GM12878 (cell line): ENCODE measurements at regions not wholly inside any gene's neighbourhood (a gene's known extent, or its start where the extent isn't known, plus 50 kb on each side); places are given as distances from the start of the nearest gene placed in this dataset.

Source experiments
- ATAC-seq: fragments of 200-7000 bp; cut with Tn5 transposase; 3 replicates; pipeline ENCODE4 v1.9.1; 2020; ENCODE audit warnings: mild to moderate bottlenecking, moderate library complexity
- BruUV-seq: library from RNA; stranded (reverse); fragments of 400-500 nt; replicated peaks from 2 replicates; lab custom pipeline; 2021; lab: Mats Ljungman, UMichigan
- CTCF ChIA-PET: fragments of 300-600 bp; sonication (Branson Sonifier 250); formaldehyde crosslinking; extraction: SDS; loops from one replicate; lab custom pipeline; 2021; ENCODE audit warnings: inconsistent platforms; lab: Yijun Ruan, JAX
- POLR2A ChIA-PET: fragments of 350-600 bp; formaldehyde crosslinking; extraction: SDS; loops from one replicate; lab custom pipeline; 2021; ENCODE audit warnings: inconsistent platforms; lab: Charles Lee
- RAD21 ChIA-PET: fragments of 300-600 bp; sonication (Branson Sonifier 250); formaldehyde crosslinking; loops from one replicate; lab custom pipeline; 2023; ENCODE audit warnings: antibody characterized with exemption; ENCODE audit not compliant: unreplicated experiment; lab: Charles Lee
- SMC1A ChIA-PET: fragments of 300-600 bp; sonication (Branson Sonifier 250); formaldehyde crosslinking; loops from one replicate; lab custom pipeline; 2023; ENCODE audit not compliant: unreplicated experiment, uncharacterized antibody; lab: Charles Lee
- DNase-seq: peaks from one replicate; pipeline ENCODE4 v3.0.0-alpha.2; 2011; ENCODE audit warnings: low read depth, low spot score
- FAIRE-seq: peaks from 3 replicates; lab custom pipeline; 2011; peaks lifted over from hg19 to GRCh38; lab: Jason Lieb, UNC
- H2AFZ ChIP-seq: 2 replicates; pipeline ENCODE4 v1.6.0; 2011; ENCODE audit warnings: low read depth, low read length, control low read depth; ENCODE audit not compliant: control insufficient read depth
- H3K27ac ChIP-seq: 2 replicates; pipeline ENCODE4 v1.5.1; 2011; ENCODE audit warnings: control low read depth; ENCODE audit not compliant: control insufficient read depth, insufficient read depth
- H3K27me3 ChIP-seq, 2 experiments: replicated peaks in 1 of 2; 2 replicates each; pipeline versions ENCODE4 v1.6.0 to v1.6.1; 2011; ENCODE audit warnings: low read length in 1 of 2; ENCODE audit not compliant: control insufficient read depth in 2 of 2, insufficient read depth in 2 of 2
- H3K36me3 ChIP-seq, 2 experiments: 2 replicates each; pipeline ENCODE4 v1.5.1; 2011; ENCODE audit warnings: low read length in 1 of 2; ENCODE audit not compliant: control insufficient read depth in 2 of 2, insufficient read depth in 2 of 2
- H3K4me1 ChIP-seq: 2 replicates; pipeline ENCODE4 v1.6.1; 2011; ENCODE audit warnings: mild to moderate bottlenecking, low read length, moderate library complexity, mixed read lengths; ENCODE audit not compliant: control insufficient read depth, insufficient read depth
- H3K4me2 ChIP-seq: 2 replicates; pipeline ENCODE4 v1.6.0; 2011; ENCODE audit warnings: control low read depth; ENCODE audit not compliant: control insufficient read depth, insufficient read depth
- H3K4me3 ChIP-seq: fragments of 200-600 bp; sonication (generic); 2 replicates; pipeline ENCODE4 v1.5.1; 2016
- H3K79me2 ChIP-seq: 2 replicates; pipeline ENCODE4 v1.6.0; 2011; ENCODE audit warnings: low read length; ENCODE audit not compliant: control insufficient read depth, insufficient read depth
- H3K9ac ChIP-seq: 2 replicates; pipeline ENCODE4 v1.8.0; 2011; ENCODE audit warnings: low read length, control low read depth, mixed read lengths; ENCODE audit not compliant: control insufficient read depth, insufficient read depth
- H3K9me3 ChIP-seq: replicated peaks from 3 replicates; pipeline ENCODE4 v1.5.1; 2011; ENCODE audit warnings: mild to moderate bottlenecking, low read length; ENCODE audit not compliant: control insufficient read depth, insufficient read depth
- H4K20me1 ChIP-seq: 2 replicates; pipeline ENCODE4 v1.6.0; 2011; ENCODE audit not compliant: control insufficient read depth, insufficient read depth
- ATF3 ChIP-seq: IDR thresholded peaks from 2 replicates; pipeline ENCODE4 v1.6.1; 2011; ENCODE audit warnings: low read depth, mild to moderate bottlenecking, low read length, moderate library complexity, borderline replicate concordance; ENCODE audit errors: extremely low read depth
- BRCA1 ChIP-seq: IDR thresholded peaks from 2 replicates; pipeline ENCODE4 v1.6.1; 2011; ENCODE audit warnings: low read depth, low read length, improper control_type of control experiment
- CEBPB ChIP-seq, 2 experiments: fragments of 150-350 bp in 1 of 2; IDR thresholded peaks; 2 replicates each; pipeline ENCODE4 v1.6.1; 2012 to 2014; ENCODE audit warnings: low read depth in 2 of 2, low read length in 2 of 2, borderline replicate concordance in 1 of 2, inconsistent platforms in 1 of 2
- E2F4 ChIP-seq: IDR thresholded peaks from 2 replicates; pipeline ENCODE4 v1.6.1; 2012; ENCODE audit warnings: low read depth, low read length, improper control_type of control experiment
- ELK1 ChIP-seq: IDR thresholded peaks from 2 replicates; pipeline ENCODE4 v1.6.1; 2012; ENCODE audit warnings: low read depth, low read length, improper control_type of control experiment
- EP300 ChIP-seq, 2 experiments: fragments of 150-350 bp in 1 of 2; IDR thresholded peaks; 2 replicates each; pipeline ENCODE4 v1.6.1; 2011 to 2012; ENCODE audit warnings: low read depth in 2 of 2, low read length in 2 of 2, borderline replicate concordance in 1 of 2, improper control_type of control experiment in 1 of 2, inconsistent platforms in 1 of 2; ENCODE audit not compliant: control insufficient read depth in 1 of 2
- HDAC2 ChIP-seq: fragments of 200-600 bp; sonication (generic); IDR thresholded peaks from 2 replicates; pipeline ENCODE4 v1.6.1; 2017
- NKRF ChIP-seq: fragments of 450-650 bp; conservative IDR thresholded peaks from 2 replicates; pipeline ENCODE4 v1.6.1; 2017; ENCODE audit warnings: mild to moderate bottlenecking, moderate library complexity
- ZBTB4 ChIP-seq: fragments of 450-650 bp; formaldehyde crosslinking; IDR thresholded peaks from 2 replicates; pipeline ENCODE4 v1.4.0; 2022; ENCODE audit warnings: mild to moderate bottlenecking, moderate library complexity
- ZNF622 ChIP-seq: fragments of 450-650 bp; IDR thresholded peaks from 2 replicates; pipeline ENCODE4 v1.6.1; 2017; ENCODE audit warnings: mild to moderate bottlenecking, inconsistent platforms
- WGBS: methylation state at CpG from one replicate; pipeline ENCODE4 v1.1.6; 2016; ENCODE audit warnings: low lambda C conversion rate; ENCODE audit not compliant: insufficient replicate concordance, insufficient coverage; ENCODE audit errors: missing lambda C conversion rate; 5-methylcytosine and 5-hydroxymethylcytosine counted together
- in situ Hi-C: fragments of 300-500 bp; cut with MboI; formaldehyde crosslinking; loops from 9 replicates; pipeline ENCODE4 v1.14.3; 2018; ENCODE audit warnings: mixed read lengths
- intact Hi-C: fragments of 100-400 bp; cut with micrococcal nuclease; formaldehyde crosslinking; loops from one replicate; pipeline ENCODE4 v1.14.2; 2022; ENCODE audit not compliant: unreplicated experiment

- no peaks in the 10 kb centered on the region for H3K4me1 ChIP-seq
- intact Hi-C loops: no loop called here
- H3K4me2 ChIP-seq: no peak overlapping the region
- in situ Hi-C loops: no loop called here
- no peak overlapping the region for H3K9ac ChIP-seq
- no peak overlapping the region for H2AFZ ChIP-seq
- H3K36me3 ChIP-seq: no peaks in the 10 kb centered on the region
- SMC1A ChIA-PET: no interaction called here
- no peak for DNase-seq
- 50% methylated on average over 22 of the region's 22 CpGs for WGBS
- no peaks in the 10 kb centered on the region for H3K79me2 ChIP-seq
- BruUV-seq: no TSS peak
- POLR2A ChIA-PET: no interaction called here
- H3K4me3 ChIP-seq: no peak overlapping the region
- no peak overlapping the region for H3K27ac ChIP-seq
- no peak for ATAC-seq
- no peaks in the 10 kb centered on the region for H3K9me3 ChIP-seq
- RAD21 ChIA-PET: no interaction called here
- CTCF ChIA-PET: interaction anchor here (0.7 kb wide), 1 partner anchor 11 kb away, joined by 3 read pairs; no protein-coding TSS in a partner anchor
- no peaks in the 10 kb centered on the region; a peak in 1 of 4 replicates for H3K27me3 ChIP-seq
- no peak for FAIRE-seq
- H4K20me1 ChIP-seq: no peaks in the 10 kb centered on the region
- TF ChIP-seq HDAC2 (no peak), CEBPB (IDR thresholded peaks at IDR 0.05; ENCODE audit: borderline replicate concordance in 1 of 2, low read depth in 2 of 2, low read length in 2 of 2) (no peak), BRCA1 (no peak), NKRF (no peak), EP300 (IDR thresholded peaks at IDR 0.05; ENCODE audit: borderline replicate concordance in 1 of 2, control insufficient read depth in 1 of 2, low read depth in 2 of 2, low read length in 2 of 2) (no peak), ZNF622 (no peak), ELK1 (no peak), ATF3 (no peak), ZBTB4 (CRISPR knock-in tag) (no peak), E2F4 (no peak)
These were observed 127.5 kb upstream of the IRX4 start for GRCh38 chr5:2009986-2010914.
